Neural progenitor cell (in vitro differentiated cells): ENCODE measurements at regions not wholly inside any gene's neighbourhood (a gene's known extent, or its start where the extent isn't known, plus 50 kb on each side); places are given as distances from the start of the nearest gene placed in this dataset.

Experiments
- DNase-seq: peaks from one replicate; pipeline ENCODE4 v3.0.0-alpha.2; 2016; ENCODE audit warnings: low spot score
- H2AFZ ChIP-seq: fragments of 200-600 bp; sonication (generic); replicated peaks from 2 replicates; pipeline ENCODE4 v1.6.1; 2016; ENCODE audit warnings: antibody characterized with exemption
- H3F3A ChIP-seq: fragments of 200-600 bp; sonication (generic); 2 replicates; pipeline ENCODE4 v1.6.1; 2016; ENCODE audit warnings: antibody characterized with exemption, low read depth
- H3K27ac ChIP-seq: fragments of 200-600 bp; sonication (generic); 2 replicates; pipeline ENCODE4 v1.5.1; 2016; ENCODE audit warnings: mild to moderate bottlenecking
- H3K27me3 ChIP-seq: fragments of 200-600 bp; sonication (generic); 2 replicates; pipeline ENCODE4 v1.6.1; 2016; ENCODE audit warnings: mild to moderate bottlenecking, moderate library complexity
- H3K36me3 ChIP-seq: fragments of 200-600 bp; sonication (generic); 2 replicates; pipeline ENCODE4 v1.5.1; 2016
- H3K4me1 ChIP-seq: fragments of 200-600 bp; sonication (generic); 2 replicates; pipeline ENCODE4 v1.6.1; 2016; ENCODE audit warnings: mixed run types
- H3K4me2 ChIP-seq: fragments of 200-600 bp; sonication (generic); 2 replicates; pipeline ENCODE4 v1.6.1; 2016
- H3K4me3 ChIP-seq: fragments of 200-600 bp; sonication (generic); 2 replicates; pipeline ENCODE4 v1.5.1; 2016
- H3K79me2 ChIP-seq: fragments of 200-600 bp; sonication (generic); 2 replicates; pipeline ENCODE4 v1.6.1; 2016; ENCODE audit warnings: low read depth
- H3K9ac ChIP-seq: fragments of 200-600 bp; sonication (generic); 2 replicates; pipeline ENCODE4 v1.6.1; 2016
- H3K9me3 ChIP-seq: fragments of 200-600 bp; sonication (generic); 2 replicates; pipeline ENCODE4 v1.5.1; 2016; ENCODE audit warnings: low read depth
- H4K20me1 ChIP-seq: fragments of 200-600 bp; sonication (generic); 2 replicates; pipeline ENCODE4 v1.6.1; 2016; ENCODE audit warnings: low read depth
- H3K27ac Mint-ChIP-seq: 3 replicates; pipeline ENCODE4 v1.8.0; 2021; ENCODE audit warnings: mixed read lengths
- H3K27me3 Mint-ChIP-seq: 2 replicates; pipeline ENCODE4 v1.8.0; 2022; ENCODE audit warnings: low read depth, mild to moderate bottlenecking, inconsistent platforms, moderate library complexity, mixed read lengths; ENCODE audit not compliant: insufficient read depth
- H3K36me3 Mint-ChIP-seq: 3 replicates; pipeline ENCODE4 v1.8.0; 2021; ENCODE audit warnings: mixed read lengths
- H3K4me1 Mint-ChIP-seq: 3 replicates; pipeline ENCODE4 v1.8.0; 2021; ENCODE audit warnings: mixed read lengths
- H3K4me3 Mint-ChIP-seq: 3 replicates; pipeline ENCODE4 v1.8.0; 2021; ENCODE audit warnings: mild to moderate bottlenecking, moderate library complexity, mixed read lengths
- H3K9me3 Mint-ChIP-seq: 3 replicates; pipeline ENCODE4 v1.8.0; 2020; ENCODE audit warnings: mixed read lengths
- EZH2 ChIP-seq: fragments of 200-600 bp; sonication (generic); IDR thresholded peaks from 2 replicates; pipeline ENCODE4 v1.6.1; 2017; ENCODE audit warnings: antibody characterized with exemption, mild to moderate bottlenecking, moderate library complexity
- EZH2phosphoT487 ChIP-seq: fragments of 200-600 bp; sonication (generic); IDR thresholded peaks from 2 replicates; pipeline ENCODE4 v1.6.1; 2017; ENCODE audit warnings: antibody characterized with exemption
- TF ChIP-seq, protein P1 (sequence below): fragments of 200-600 bp; sonication (generic); IDR thresholded peaks from 2 replicates; pipeline ENCODE4 v1.5.1; 2017; ENCODE audit warnings: antibody characterized with exemption, mild to moderate bottlenecking

DNA sequence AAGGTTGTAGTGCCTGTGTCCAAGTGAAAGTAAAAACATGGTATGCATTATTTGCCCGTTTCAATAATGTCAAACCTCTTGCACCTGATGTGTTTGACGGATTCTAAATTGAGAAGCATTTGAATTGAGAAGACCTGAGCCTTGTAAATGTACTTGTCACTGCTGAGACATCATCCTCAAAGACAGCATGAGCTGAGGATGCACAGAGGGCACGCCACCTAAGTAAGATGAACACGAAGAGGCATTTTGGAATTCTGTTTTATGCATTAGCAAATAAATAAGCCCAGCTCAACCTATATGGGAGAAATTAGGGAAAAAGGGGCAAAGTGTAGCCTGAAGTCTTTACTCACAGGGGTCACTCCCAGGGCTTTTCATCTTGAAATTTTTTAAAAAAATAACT is 73.8 kb upstream of the SORCS1 start:
- Histone ChIP-seq H3K27me3 (no peaks in the 10 kb centered on the region), H3K9me3 (no peaks in the 10 kb centered on the region), H3F3A (no peaks in the 10 kb centered on the region), H3K4me2 (no peak overlapping the region), H3K79me2 (no peaks in the 10 kb centered on the region), H3K27ac (no peak overlapping the region), H3K4me3 (no peak overlapping the region), H4K20me1 (no peaks in the 10 kb centered on the region), H2AFZ (no peak overlapping the region), H3K9ac (no peak overlapping the region), H3K36me3 (no peaks in the 10 kb centered on the region), H3K4me1 (no peaks in the 10 kb centered on the region)
- no peaks in the 10 kb centered on the region for H3K4me1 Mint-ChIP-seq
- H3K4me3 Mint-ChIP-seq: no peak overlapping the region
- no peaks in the 10 kb centered on the region for H3K36me3 Mint-ChIP-seq
- no peak for DNase-seq
- H3K27me3 Mint-ChIP-seq: no peaks in the 10 kb centered on the region
- TF ChIP-seq, protein P1, sequence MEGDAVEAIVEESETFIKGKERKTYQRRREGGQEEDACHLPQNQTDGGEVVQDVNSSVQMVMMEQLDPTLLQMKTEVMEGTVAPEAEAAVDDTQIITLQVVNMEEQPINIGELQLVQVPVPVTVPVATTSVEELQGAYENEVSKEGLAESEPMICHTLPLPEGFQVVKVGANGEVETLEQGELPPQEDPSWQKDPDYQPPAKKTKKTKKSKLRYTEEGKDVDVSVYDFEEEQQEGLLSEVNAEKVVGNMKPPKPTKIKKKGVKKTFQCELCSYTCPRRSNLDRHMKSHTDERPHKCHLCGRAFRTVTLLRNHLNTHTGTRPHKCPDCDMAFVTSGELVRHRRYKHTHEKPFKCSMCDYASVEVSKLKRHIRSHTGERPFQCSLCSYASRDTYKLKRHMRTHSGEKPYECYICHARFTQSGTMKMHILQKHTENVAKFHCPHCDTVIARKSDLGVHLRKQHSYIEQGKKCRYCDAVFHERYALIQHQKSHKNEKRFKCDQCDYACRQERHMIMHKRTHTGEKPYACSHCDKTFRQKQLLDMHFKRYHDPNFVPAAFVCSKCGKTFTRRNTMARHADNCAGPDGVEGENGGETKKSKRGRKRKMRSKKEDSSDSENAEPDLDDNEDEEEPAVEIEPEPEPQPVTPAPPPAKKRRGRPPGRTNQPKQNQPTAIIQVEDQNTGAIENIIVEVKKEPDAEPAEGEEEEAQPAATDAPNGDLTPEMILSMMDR: no peak
- TF ChIP-seq EZH2phosphoT487 (no peak), EZH2 (no peak)
- H3K27ac Mint-ChIP-seq: no peak overlapping the region
- no peaks in the 10 kb centered on the region for H3K9me3 Mint-ChIP-seq

DNA sequence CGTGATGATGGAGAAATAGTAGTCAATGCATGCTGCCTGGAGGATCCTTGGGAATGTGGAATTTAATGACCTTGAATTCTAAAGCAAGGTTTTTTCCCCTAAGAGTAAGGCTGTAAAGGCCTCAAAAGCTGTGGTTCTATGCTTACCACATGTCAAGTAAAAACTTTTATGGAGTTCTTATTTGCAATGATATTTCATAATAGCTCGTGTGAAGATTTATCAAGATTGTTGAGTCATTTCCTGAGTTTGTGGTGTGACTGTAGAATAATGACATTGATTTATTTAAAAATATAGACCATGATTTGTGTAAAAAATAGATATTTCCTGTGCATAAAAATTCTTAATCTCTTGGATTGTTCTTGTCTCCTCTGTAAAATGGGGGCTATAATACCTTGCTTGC is 67.5 kb upstream of the SORCS1 start:
- H3K4me1 ChIP-seq: no peaks in the 10 kb centered on the region
- Mint-ChIP-seq H3K27me3 (no peaks in the 10 kb centered on the region), H3K36me3 (no peaks in the 10 kb centered on the region), H3K4me3 (no peak overlapping the region), H3K9me3 (peaks cover 2% of the 10 kb centered on the region), H3K4me1 (no peaks in the 10 kb centered on the region), H3K27ac (no peak overlapping the region)
- no peak overlapping the region for H3K27ac ChIP-seq
- DNase-seq: no peak
- TF ChIP-seq, protein P1: no peak
- TF ChIP-seq EZH2phosphoT487: no peak
- no peak for TF ChIP-seq EZH2
- no peak overlapping the region for H3K9ac ChIP-seq
- no peak overlapping the region for H3K4me3 ChIP-seq
- H3K36me3 ChIP-seq: no peaks in the 10 kb centered on the region
- H3F3A ChIP-seq: no peaks in the 10 kb centered on the region
- H3K4me2 ChIP-seq: no peak overlapping the region
- no peaks in the 10 kb centered on the region for H4K20me1 ChIP-seq
- H3K9me3 ChIP-seq: no peaks in the 10 kb centered on the region
- H2AFZ ChIP-seq: no peak overlapping the region
- no peaks in the 10 kb centered on the region for H3K79me2 ChIP-seq
- H3K27me3 ChIP-seq: no peaks in the 10 kb centered on the region

DNA sequence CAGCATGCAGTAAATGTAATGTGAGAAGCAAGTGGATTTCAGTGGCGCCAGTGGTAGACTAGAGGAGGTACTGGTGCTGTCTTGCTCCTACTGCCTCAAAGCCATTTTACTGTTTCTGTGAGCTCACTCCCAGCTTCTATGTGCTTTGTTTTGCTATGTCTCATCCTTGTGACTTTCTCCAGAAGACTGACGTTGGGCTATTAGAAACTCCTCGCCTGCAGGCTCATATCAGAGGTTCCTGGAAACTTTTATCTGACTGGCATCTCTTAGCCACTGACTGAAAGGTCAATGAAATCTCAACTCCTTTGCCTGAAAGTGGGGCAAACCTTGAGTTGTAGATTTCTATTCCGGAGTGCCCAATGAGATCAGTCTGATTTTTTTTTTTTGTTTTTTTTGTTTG is 66.4 kb upstream of the SORCS1 start:
- no peaks in the 10 kb centered on the region for H3K4me1 Mint-ChIP-seq
- TF ChIP-seq EZH2phosphoT487 (no peak), EZH2 (no peak)
- TF ChIP-seq, protein P1: no peak

More for the DNA sequence above, 66.4 kb upstream of the SORCS1 start:
- Mint-ChIP-seq H3K36me3 (no peaks in the 10 kb centered on the region), H3K4me3 (no peak overlapping the region), H3K27me3 (no peaks in the 10 kb centered on the region), H3K27ac (no peak overlapping the region), H3K9me3 (peaks cover 2% of the 10 kb centered on the region)
- H3K4me3 ChIP-seq: no peak overlapping the region
- H3F3A ChIP-seq: no peaks in the 10 kb centered on the region
- no peak overlapping the region for H3K9ac ChIP-seq
- H4K20me1 ChIP-seq: no peaks in the 10 kb centered on the region
- no peak overlapping the region for H3K27ac ChIP-seq
- H3K4me1 ChIP-seq: no peaks in the 10 kb centered on the region
- no peaks in the 10 kb centered on the region for H3K79me2 ChIP-seq
- H2AFZ ChIP-seq: no peak overlapping the region
- H3K4me2 ChIP-seq: no peak overlapping the region
- no peaks in the 10 kb centered on the region for H3K27me3 ChIP-seq
- no peaks in the 10 kb centered on the region for H3K9me3 ChIP-seq
- DNase-seq: no peak
- H3K36me3 ChIP-seq: no peaks in the 10 kb centered on the region
